ENCODE measurements at regions not wholly inside any gene's neighbourhood (a gene's known extent, or its start where the extent isn't known, plus 50 kb on each side); places are given as distances from the start of the nearest gene placed in this dataset.

DNA sequence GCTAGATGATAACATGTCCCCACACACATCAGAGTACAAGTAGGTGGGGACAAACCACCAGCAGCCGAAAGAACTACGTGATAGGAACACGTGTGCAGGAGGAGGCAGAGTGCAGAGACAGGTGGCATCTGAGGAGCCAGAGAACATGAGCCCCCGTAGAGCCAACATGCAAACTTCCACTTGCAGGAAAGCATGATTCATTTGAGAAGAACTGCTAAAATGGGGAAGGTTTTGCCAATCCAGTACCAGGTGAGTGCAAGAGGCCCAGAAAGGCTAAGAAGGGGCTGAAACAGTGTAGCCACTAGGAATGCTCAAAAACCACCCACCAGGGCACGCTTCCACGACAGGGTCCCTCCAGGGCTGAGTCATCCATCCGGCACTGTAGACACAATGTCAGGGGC is 149.8 kb upstream of the TENM3 start:
- no peaks in the 10 kb centered on the region for H3K27me3 Mint-ChIP-seq (ENCODE audit: low read depth)
- peaks cover 7% of the 10 kb centered on the region for H3K4me1 Mint-ChIP-seq
- TF ChIP-seq, protein P1, sequence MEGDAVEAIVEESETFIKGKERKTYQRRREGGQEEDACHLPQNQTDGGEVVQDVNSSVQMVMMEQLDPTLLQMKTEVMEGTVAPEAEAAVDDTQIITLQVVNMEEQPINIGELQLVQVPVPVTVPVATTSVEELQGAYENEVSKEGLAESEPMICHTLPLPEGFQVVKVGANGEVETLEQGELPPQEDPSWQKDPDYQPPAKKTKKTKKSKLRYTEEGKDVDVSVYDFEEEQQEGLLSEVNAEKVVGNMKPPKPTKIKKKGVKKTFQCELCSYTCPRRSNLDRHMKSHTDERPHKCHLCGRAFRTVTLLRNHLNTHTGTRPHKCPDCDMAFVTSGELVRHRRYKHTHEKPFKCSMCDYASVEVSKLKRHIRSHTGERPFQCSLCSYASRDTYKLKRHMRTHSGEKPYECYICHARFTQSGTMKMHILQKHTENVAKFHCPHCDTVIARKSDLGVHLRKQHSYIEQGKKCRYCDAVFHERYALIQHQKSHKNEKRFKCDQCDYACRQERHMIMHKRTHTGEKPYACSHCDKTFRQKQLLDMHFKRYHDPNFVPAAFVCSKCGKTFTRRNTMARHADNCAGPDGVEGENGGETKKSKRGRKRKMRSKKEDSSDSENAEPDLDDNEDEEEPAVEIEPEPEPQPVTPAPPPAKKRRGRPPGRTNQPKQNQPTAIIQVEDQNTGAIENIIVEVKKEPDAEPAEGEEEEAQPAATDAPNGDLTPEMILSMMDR (IDR thresholded peaks at IDR 0.05; ENCODE audit: unreplicated experiment in 3 of 3): no peak
- H3K36me3 Mint-ChIP-seq (ENCODE audit: low read depth): no peaks in the 10 kb centered on the region
- peaks cover 10% of the 10 kb centered on the region for H3K9me3 Mint-ChIP-seq
- no peak overlapping the region for H3K27ac Mint-ChIP-seq
- H3K4me3 Mint-ChIP-seq: no peak overlapping the region

DNA sequence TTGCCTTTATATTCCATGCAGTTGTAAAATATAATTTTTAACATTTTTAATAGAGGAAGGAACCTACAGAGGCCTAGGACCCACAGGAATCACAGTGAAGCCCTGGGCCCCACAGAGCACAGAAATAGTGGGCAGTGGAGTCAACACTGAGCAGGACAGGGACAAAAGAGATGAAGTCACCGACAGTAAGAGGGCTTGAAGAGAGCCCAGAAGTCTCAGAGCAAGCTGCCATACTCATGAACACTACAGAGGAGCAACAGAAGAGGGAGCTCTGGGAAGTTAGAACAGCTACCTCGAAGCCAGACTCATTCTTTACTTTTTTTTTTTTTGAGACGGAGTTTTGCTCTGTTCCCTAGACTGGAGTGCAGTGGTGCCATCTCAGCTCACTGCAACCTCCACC is 149.3 kb upstream of the TENM3 start:
- TF ChIP-seq, protein P1 (IDR thresholded peaks at IDR 0.05; ENCODE audit: unreplicated experiment in 3 of 3): no peak
- H3K27ac Mint-ChIP-seq: no peak overlapping the region
- no peaks in the 10 kb centered on the region for H3K36me3 Mint-ChIP-seq (ENCODE audit: low read depth)
- no peak overlapping the region for H3K4me3 Mint-ChIP-seq
- H3K27me3 Mint-ChIP-seq (ENCODE audit: low read depth): no peaks in the 10 kb centered on the region
- H3K9me3 Mint-ChIP-seq: peaks cover 11% of the 10 kb centered on the region
- peaks cover 7% of the 10 kb centered on the region for H3K4me1 Mint-ChIP-seq

DNA sequence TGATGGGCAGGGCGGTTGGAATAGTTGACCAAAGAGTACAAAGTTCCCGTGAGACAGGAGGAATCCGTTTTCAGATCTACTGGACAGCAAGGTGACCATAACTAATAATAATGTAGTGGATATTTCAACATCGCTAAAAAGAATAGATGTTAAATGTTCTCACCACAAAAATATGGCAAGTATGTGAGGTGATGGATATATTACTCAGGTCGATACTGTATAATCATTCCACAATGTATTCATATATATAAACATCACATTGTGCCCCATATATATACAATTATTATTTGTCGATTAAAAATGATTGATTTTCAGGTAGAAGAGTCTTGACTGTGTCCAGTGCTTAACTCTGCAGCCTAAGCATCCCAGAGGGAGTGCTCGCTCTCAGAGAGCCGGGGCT is 141.6 kb upstream of the TENM3 start:
- no peak overlapping the region for H3K4me3 Mint-ChIP-seq
- no peaks in the 10 kb centered on the region for H3K4me1 Mint-ChIP-seq
- no peak overlapping the region for H3K27ac Mint-ChIP-seq
- TF ChIP-seq, protein P1 (IDR thresholded peaks at IDR 0.05; ENCODE audit: unreplicated experiment in 3 of 3): no peak
- H3K9me3 Mint-ChIP-seq: peaks cover 8% of the 10 kb centered on the region
- no peaks in the 10 kb centered on the region for H3K36me3 Mint-ChIP-seq (ENCODE audit: low read depth)
- no peaks in the 10 kb centered on the region for H3K27me3 Mint-ChIP-seq (ENCODE audit: low read depth)

DNA sequence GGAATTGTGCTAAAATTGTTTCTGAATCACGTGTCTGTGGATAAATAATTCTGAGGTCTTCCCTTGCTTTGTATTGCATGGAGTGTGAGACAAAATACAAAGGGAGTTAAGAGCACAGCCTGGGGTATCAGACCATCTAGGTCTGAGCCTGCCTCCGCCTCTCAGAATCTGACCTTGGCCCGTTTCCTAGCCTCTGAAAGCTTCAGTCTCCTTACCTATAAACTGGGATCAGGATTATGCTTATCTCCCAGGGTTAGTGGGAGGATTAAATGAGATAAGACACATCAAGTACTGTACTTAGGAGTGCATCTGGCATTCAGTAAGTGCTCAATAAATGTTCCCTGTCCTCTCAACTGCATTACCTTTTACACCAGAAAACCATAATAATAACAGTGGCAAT is 140.6 kb upstream of the TENM3 start:
- peaks cover 8% of the 10 kb centered on the region for H3K9me3 Mint-ChIP-seq
- no peak overlapping the region for H3K4me3 Mint-ChIP-seq
- TF ChIP-seq, protein P1 (IDR thresholded peaks at IDR 0.05; ENCODE audit: unreplicated experiment in 3 of 3): no peak
- H3K27ac Mint-ChIP-seq: no peak overlapping the region
- no peaks in the 10 kb centered on the region for H3K4me1 Mint-ChIP-seq
- no peaks in the 10 kb centered on the region for H3K36me3 Mint-ChIP-seq (ENCODE audit: low read depth)
- no peaks in the 10 kb centered on the region for H3K27me3 Mint-ChIP-seq (ENCODE audit: low read depth)

DNA sequence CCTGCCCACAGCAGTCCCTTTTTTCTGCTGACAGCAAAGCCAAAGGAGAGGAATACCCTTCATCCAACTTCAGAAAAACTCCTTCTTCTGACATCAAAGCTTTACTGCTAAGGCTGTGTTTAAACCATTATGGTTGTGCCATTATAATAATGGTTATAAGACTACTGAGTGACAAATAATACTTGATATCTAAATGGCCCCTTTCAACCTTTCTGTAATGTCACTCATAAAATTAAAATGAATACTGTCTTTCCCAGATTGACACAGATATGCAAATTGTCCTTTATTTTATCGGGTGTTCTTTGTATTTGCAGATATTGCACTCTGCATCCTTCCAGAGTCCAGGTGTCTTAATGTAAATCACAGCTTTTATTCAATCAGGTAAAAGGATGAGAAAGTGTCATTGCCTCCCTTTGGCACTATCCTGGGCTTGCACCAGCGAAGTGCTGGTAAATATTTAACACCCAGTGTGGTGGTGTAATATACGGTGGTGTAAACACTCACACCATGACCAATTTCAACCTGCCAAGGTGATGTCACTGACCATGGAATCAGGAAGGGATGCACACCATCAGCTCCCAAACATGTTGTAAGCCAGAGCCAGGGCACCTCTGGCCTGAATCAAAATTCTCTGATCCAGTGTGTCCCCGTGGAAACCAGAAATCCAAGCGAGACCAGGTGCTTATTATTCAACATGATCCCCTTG is 139.4 kb upstream of the TENM3 start:
- TF ChIP-seq, protein P1 (IDR thresholded peaks at IDR 0.05; ENCODE audit: unreplicated experiment in 3 of 3): no peak
- Mint-ChIP-seq H3K4me3 (no peak overlapping the region), H3K9me3 (no peaks in the 10 kb centered on the region)

DNA sequence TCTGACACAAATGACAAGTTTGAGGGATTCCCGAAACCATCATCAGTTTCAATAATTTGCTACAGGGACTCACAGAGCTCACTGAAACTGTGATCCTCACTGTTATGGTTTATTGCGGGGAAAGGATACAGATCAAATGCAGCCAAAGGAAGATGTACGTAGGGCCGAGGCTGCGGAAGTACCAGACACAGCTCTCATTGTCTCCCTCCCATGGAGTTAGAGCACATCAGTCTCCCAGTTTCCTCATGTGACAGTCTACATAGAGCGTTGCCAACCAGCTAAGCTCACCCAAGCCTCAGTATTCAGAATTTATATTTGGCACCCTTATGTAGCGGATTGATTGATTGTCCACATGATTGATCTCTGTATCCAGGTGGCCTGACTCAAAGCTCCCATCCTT is 137.8 kb upstream of the TENM3 start:
- Mint-ChIP-seq H3K36me3 (ENCODE audit: low read depth) (no peaks in the 10 kb centered on the region), H3K4me3 (no peak overlapping the region), H3K4me1 (no peaks in the 10 kb centered on the region), H3K27me3 (ENCODE audit: low read depth) (no peaks in the 10 kb centered on the region), H3K9me3 (peaks cover 3% of the 10 kb centered on the region), H3K27ac (no peak overlapping the region)
- TF ChIP-seq, protein P1 (IDR thresholded peaks at IDR 0.05; ENCODE audit: unreplicated experiment in 3 of 3): no peak

More for the DNA sequence above, 139.4 kb upstream of the TENM3 start:
- Mint-ChIP-seq H3K36me3 (ENCODE audit: low read depth) (no peaks in the 10 kb centered on the region), H3K4me1 (no peaks in the 10 kb centered on the region), H3K27me3 (ENCODE audit: low read depth) (no peaks in the 10 kb centered on the region), H3K27ac (no peak overlapping the region)
